Osteoblast (primary cell): ENCODE measurements at regions not wholly inside any gene's neighbourhood (a gene's known extent, or its start where the extent isn't known, plus 50 kb on each side); places are given as distances from the start of the nearest gene placed in this dataset.
A peak's percentile ranks its signal among the peaks of the same experiment; 100 is the strongest.

ENCODE experiments used
- DNase-seq: peaks from one replicate; pipeline ENCODE4 v3.0.0; 2011; ENCODE audit warnings: low spot score, mixed read lengths; ENCODE audit not compliant: insufficient read length; ENCODE audit errors: missing footprints
- H2AFZ ChIP-seq: 2 replicates; pipeline ENCODE4 v1.6.0; 2011; ENCODE audit warnings: mild to moderate bottlenecking, low read length
- H3K27ac ChIP-seq: 2 replicates; pipeline ENCODE4 v1.5.1; 2011; ENCODE audit warnings: mild to moderate bottlenecking, low read depth, low read length, moderate library complexity
- H3K27me3 ChIP-seq: 2 replicates; pipeline ENCODE4 v1.6.0; 2012; ENCODE audit warnings: mild to moderate bottlenecking, control low read depth, inconsistent platforms, low read length, moderate library complexity; ENCODE audit not compliant: insufficient read depth
- H3K36me3 ChIP-seq: 2 replicates; pipeline ENCODE4 v1.5.1; 2011; ENCODE audit warnings: mild to moderate bottlenecking, low read length, control low read depth, moderate library complexity; ENCODE audit not compliant: insufficient read depth
- H3K4me1 ChIP-seq: 2 replicates; pipeline ENCODE4 v1.5.1; 2011; ENCODE audit warnings: mild to moderate bottlenecking, low read length, control low read depth, moderate library complexity; ENCODE audit not compliant: insufficient read depth
- H3K4me2 ChIP-seq: 2 replicates; pipeline ENCODE4 v1.6.0; 2011; ENCODE audit warnings: mild to moderate bottlenecking, low read length; ENCODE audit not compliant: insufficient read depth
- H3K4me3 ChIP-seq: fragments of 200-600 bp; sonication (generic); 3 replicates; pipeline ENCODE4 v1.5.1; 2012; ENCODE audit warnings: mild to moderate bottlenecking, low read length, inconsistent platforms; ENCODE audit not compliant: insufficient read depth
- H3K79me2 ChIP-seq: 2 replicates; pipeline ENCODE4 v1.6.0; 2012; ENCODE audit warnings: mild to moderate bottlenecking, low read length, control low read depth, inconsistent platforms; ENCODE audit not compliant: insufficient read depth
- H3K9me3 ChIP-seq: 2 replicates; pipeline ENCODE4 v1.5.1; 2011; ENCODE audit warnings: low read depth, low read length, control low read depth
- H4K20me1 ChIP-seq: 2 replicates; pipeline ENCODE4 v1.6.0; 2012; ENCODE audit warnings: mild to moderate bottlenecking, low read length, control low read depth; ENCODE audit not compliant: insufficient read depth
- TF ChIP-seq, protein P1 (sequence below): IDR thresholded peaks from 2 replicates; pipeline ENCODE4 v1.5.1; 2011; ENCODE audit warnings: mild to moderate bottlenecking, low read depth, low read length, moderate library complexity; ENCODE audit errors: extremely low read depth

DNA sequence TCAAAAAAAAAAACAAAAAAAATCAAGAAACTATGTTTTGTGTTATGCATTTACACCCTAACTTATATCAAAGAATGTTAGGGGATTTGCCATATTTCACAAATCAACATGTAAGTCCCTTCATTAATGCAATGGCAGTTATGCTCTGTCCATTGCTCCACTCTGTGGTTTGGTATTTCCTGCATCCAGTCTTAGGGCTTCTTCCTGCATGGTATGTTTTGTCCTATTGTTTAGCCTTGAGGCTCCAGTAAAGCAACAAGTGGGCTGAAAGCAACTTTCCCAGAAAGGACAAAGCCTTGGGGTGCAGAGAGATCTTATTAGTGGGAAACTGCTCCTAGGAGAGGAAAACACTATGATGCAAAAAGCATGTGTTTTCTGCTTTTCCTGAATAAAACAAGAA lies 474.1 kb downstream of the IRS1 start:
- Histone ChIP-seq H4K20me1 (no peaks in the 10 kb centered on the region), H3K79me2 (no peaks in the 10 kb centered on the region), H3K27me3 (no peaks in the 10 kb centered on the region), H3K4me3 (no peak overlapping the region), H3K4me2 (no peak overlapping the region), H3K9me3 (no peaks in the 10 kb centered on the region), H3K4me1 (no peaks in the 10 kb centered on the region), H3K27ac (no peak overlapping the region), H2AFZ (no peak overlapping the region), H3K36me3 (no peaks in the 10 kb centered on the region)
- no peak for DNase-seq
- TF ChIP-seq, protein P1, sequence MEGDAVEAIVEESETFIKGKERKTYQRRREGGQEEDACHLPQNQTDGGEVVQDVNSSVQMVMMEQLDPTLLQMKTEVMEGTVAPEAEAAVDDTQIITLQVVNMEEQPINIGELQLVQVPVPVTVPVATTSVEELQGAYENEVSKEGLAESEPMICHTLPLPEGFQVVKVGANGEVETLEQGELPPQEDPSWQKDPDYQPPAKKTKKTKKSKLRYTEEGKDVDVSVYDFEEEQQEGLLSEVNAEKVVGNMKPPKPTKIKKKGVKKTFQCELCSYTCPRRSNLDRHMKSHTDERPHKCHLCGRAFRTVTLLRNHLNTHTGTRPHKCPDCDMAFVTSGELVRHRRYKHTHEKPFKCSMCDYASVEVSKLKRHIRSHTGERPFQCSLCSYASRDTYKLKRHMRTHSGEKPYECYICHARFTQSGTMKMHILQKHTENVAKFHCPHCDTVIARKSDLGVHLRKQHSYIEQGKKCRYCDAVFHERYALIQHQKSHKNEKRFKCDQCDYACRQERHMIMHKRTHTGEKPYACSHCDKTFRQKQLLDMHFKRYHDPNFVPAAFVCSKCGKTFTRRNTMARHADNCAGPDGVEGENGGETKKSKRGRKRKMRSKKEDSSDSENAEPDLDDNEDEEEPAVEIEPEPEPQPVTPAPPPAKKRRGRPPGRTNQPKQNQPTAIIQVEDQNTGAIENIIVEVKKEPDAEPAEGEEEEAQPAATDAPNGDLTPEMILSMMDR, result no peak

DNA sequence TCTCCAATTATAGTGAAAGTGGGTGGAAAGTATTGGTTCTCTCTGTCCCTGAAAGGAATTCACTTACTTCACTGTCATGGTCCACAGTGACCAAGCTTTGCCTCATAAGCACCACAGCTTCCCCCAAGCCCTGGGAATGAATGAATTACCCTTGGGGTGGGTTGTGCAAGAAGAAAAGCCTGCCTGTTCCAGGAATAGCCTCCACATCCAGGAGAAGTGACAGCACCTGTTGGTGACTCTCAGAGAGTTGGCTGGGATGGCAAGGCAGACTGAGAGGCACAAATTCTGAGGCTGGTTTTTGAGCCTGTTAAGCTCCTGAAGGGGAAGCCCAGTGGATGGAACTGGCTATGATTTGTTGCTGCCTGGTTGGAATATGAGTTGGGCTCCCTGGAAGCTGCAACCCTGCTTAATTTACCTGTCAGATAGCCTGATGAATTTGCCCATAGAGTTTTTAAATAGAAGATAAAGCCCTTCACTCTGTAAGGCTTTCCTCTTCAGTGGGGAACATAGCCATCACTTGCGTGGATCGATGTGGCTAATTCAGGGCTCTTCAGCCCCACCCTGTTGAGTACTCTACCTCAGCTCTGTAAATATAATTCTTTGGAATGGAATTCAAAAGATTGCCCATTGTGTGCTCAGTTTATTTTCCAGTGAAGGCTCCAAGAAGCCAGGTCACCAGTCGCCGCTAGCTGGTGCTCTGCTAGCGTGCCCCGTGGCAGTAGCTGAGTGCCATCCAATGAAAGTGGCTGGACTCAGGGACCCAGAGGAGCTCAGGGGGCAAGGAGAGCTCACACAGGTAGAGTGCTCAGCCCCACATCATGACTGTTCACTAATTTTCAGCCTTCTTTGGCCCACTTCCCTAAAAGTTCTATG lies 479.3 kb downstream of the IRS1 start:
- Histone ChIP-seq H3K79me2 (no peaks in the 10 kb centered on the region), H3K4me1 (no peaks in the 10 kb centered on the region), H4K20me1 (no peaks in the 10 kb centered on the region), H3K4me3 (no peak overlapping the region), H3K9me3 (no peaks in the 10 kb centered on the region), H3K27me3 (no peaks in the 10 kb centered on the region), H3K36me3 (no peaks in the 10 kb centered on the region), H3K27ac (no peak overlapping the region), H2AFZ (peak overlapping the region; percentile 26), H3K4me2 (no peak overlapping the region)
- TF ChIP-seq, protein P1, result no peak
- DNase-seq, result no peak

DNA sequence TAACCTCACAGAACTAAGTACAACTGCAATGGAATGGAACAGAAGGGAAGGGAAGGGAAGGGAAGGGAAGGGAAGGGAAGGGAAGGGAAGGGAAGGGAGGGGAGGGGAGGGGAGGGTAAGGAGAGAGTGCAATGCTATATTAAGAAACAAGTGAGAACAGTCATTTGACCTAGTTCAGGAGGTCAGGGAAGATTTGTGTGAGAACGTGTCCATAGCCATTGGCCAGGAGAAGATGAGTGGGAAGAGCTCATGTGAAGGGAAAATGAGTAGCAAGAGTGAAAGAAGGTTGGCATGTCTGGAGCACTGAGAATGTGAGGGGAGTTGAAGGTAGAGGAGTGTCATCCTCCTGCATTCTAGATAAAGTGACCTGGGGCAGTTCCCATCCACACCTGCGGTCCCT lies 481.6 kb downstream of the IRS1 start:
- Histone ChIP-seq H2AFZ (no peak overlapping the region), H3K27me3 (no peaks in the 10 kb centered on the region), H3K9me3 (no peaks in the 10 kb centered on the region), H3K4me3 (no peak overlapping the region), H3K36me3 (no peaks in the 10 kb centered on the region), H3K27ac (no peak overlapping the region), H4K20me1 (no peaks in the 10 kb centered on the region), H3K4me2 (no peak overlapping the region), H3K4me1 (no peaks in the 10 kb centered on the region), H3K79me2 (no peaks in the 10 kb centered on the region)
- peak; percentile 10 for DNase-seq
- TF ChIP-seq, protein P1, result no peak

DNA sequence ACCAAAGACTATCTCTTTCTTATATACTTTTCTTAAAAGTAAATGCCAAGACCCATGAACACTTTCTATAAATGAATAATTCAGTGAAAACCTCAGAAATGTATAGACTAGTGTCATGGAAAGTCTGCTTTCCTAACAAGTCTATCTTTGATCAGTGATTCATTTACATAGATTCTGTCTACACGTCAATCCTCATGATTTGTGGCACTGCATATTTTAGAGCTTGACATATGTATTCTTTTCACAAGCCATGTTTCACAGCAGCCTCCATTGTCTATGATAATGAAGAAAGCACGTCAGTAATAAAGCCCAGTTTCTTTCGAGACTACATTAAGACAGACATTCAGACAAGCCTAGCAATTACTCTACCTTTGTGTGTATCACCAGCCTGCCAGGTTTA lies 486.6 kb downstream of the IRS1 start:
- H3K27me3 ChIP-seq, result no peaks in the 10 kb centered on the region
- H3K36me3 ChIP-seq, result no peaks in the 10 kb centered on the region
- H3K9me3 ChIP-seq, result no peaks in the 10 kb centered on the region
- no peak overlapping the region for H3K4me3 ChIP-seq
- H3K27ac ChIP-seq, result no peak overlapping the region
- peaks cover 3% of the 10 kb centered on the region for H3K4me1 ChIP-seq
- H3K79me2 ChIP-seq, result no peaks in the 10 kb centered on the region
- H4K20me1 ChIP-seq, result no peaks in the 10 kb centered on the region
- DNase-seq, result no peak
- TF ChIP-seq, protein P1, result no peak
- H3K4me2 ChIP-seq, result no peak overlapping the region
- no peak overlapping the region for H2AFZ ChIP-seq
